Left lobe of liver (tissue), 2 donors: ENCODE measurements at regions not wholly inside any gene's neighbourhood (a gene's known extent, or its start where the extent isn't known, plus 50 kb on each side); places are given as distances from the start of the nearest gene placed in this dataset.
"Not testable (repeated sequence)": the region's sequence is repeated elsewhere in the genome, so short reads cannot be mapped to it uniquely, and the experiment has no call there.

Source experiments
- ATAC-seq: fragments of 200-7000 bp; cut with Tn5 transposase; one replicate; pipeline ENCODE4 v1.9.1; 2020; ENCODE audit warnings: mild to moderate bottlenecking, moderate library complexity
- DNase-seq: peaks from one replicate; pipeline ENCODE4 v3.0.0-alpha.2; 2020; ENCODE audit warnings: low spot score
- donor health status: DM: no; HTN: no; CAD: no; lungs with moderate emphysema.
- donor health status: DM: no; HTN: yes; CAD: no.

DNA sequence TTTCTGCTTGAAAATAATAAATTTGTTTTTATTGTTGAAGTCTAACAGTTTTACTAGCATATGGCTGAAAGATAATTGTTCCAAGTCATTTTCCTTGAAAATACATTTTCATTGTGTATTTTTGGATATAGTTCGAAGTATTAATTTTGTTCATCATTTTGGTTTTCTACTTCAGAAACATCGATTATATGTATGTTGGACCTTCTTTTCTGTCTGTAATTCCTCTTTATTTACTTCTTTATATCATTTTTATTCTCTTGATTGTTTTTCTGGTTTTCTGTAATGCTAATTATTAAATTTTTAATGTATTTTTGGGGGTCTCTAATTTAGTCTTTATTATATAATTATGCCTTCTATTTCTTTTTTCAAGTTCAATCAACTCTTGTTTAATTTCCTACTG, 407.1 kb upstream of the FRG1 start:
- DNase-seq (no peak), ATAC-seq (no peak)

GRCh38 chr4:189547559-189547958, 393.1 kb upstream of the FRG1 start:
- no peak for ATAC-seq
- DNase-seq = no peak

- ATAC-seq (no peak), DNase-seq (no peak)
Observed at GRCh38 chr4:189548484-189549125, 392.1 kb upstream of the FRG1 start.

GRCh38 chr4:189551931-189552670, 388.6 kb upstream of the FRG1 start:
- ATAC-seq, DNase-seq: not testable (repeated sequence)

DNA sequence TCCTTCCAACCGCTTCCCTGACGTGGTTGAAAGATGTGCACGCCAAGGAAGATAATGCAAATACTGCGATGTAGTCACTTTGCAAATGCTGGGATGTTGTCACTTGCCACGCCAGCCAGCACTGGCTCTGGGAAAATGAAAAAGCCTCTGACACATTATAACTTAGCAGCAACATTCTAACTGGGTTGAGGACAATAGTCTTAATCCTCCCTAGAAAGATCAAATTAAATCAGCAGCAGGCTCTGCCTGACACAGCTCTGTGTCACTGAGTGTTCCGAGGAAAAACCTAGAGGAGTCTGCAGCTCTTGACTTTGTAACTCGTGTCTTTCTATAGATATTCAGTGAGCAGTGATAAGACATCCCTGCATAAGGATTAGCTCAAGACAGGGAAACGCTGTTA, 380.1 kb upstream of the FRG1 start:
- not testable (repeated sequence) for ATAC-seq, DNase-seq

DNA sequence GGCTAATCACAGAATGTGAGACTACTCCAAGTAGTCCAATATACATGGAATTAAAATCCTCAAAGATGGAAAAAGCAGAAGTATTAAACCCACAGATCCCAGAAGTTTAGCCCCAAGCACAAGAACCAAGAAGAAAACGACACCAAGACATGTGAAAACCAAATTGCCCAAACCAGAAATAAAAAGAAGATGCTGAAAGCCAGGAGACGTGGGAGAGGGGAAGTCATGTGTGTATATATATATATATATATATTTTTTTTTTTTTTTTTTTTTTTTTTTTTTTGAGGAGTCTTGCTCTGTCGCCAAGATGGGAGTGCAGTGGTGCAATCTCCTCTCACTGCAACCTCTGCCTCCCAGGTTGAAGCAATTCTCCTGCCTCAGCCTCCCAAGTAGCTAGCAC, 376.9 kb upstream of the FRG1 start:
- not testable (repeated sequence) for DNase-seq, ATAC-seq

GRCh38 chr4:189566271-189566670, 374.4 kb upstream of the FRG1 start:
- DNase-seq, ATAC-seq: not testable (repeated sequence)

DNA sequence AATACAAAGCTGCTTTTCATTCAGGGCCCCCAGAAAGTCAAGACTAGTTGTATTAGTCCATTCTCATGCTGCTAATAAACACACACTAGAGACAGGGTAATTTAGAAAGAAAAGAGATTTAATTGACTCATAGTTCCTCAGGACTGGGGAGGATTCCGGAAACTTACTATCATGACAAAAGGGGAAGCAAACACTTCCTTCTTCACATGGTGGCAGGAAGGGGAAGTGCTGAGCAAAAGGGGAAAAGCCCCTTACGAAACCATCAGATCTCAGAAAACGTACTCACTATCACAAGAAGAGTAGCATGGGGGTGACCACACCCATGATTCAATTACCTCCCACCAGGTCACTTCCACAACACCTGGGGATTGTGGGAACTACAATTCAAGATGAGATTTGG, 373.8 kb upstream of the FRG1 start:
- ATAC-seq, DNase-seq: not testable (repeated sequence)

GRCh38 chr4:189579645-189580044, 361.0 kb upstream of the FRG1 start:
- not testable (repeated sequence) for DNase-seq, ATAC-seq

GRCh38 chr4:189586908-189587632, 353.6 kb upstream of the FRG1 start:
- DNase-seq, ATAC-seq: not testable (repeated sequence)

DNA sequence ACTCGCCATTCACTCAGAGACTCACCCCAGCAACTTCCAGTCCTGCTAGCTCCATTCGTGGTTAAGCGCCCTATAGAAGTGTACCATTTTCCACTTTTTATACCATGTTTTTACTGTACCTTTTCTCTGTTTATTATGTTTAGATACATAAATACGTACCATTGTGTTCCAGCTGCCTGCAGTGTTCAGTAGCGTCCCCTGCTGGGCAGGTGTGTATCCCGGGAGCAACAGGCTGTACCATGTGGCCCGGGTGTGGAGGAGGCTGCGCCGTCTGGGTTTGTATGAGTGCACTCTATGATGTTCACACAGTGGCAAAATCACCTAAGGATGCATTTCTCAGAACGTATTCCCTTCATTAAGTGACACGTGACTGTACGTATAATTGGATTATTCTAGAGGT, 351.5 kb upstream of the FRG1 start:
- DNase-seq, ATAC-seq: not testable (repeated sequence)

GRCh38 chr4:189592890-189593289, 347.8 kb upstream of the FRG1 start:
- DNase-seq (no peak), ATAC-seq (no peak)

DNA sequence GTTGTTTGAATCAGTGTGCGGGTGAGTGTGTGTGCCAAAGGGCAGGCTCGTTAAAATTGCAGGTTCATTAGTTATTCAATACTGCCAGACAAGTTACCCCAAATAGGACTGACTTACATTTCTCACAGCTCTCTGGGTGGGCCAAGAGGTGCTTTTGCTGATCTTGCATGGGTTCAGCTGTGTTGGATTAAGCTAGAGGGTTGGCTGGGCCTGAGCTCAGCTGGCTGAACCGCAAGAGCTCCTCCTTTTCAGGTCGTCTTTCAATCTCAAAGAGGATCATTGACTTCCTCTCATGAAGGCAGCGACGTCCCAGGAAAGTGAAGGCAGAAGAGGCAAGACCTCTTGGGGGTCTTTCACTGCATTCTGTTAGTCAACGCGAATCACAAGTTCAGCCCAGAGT, 343.3 kb upstream of the FRG1 start:
- DNase-seq (no peak), ATAC-seq (no peak)

GRCh38 chr4:189600264-189600663, 340.4 kb upstream of the FRG1 start:
- DNase-seq (no peak), ATAC-seq (no peak)

DNA sequence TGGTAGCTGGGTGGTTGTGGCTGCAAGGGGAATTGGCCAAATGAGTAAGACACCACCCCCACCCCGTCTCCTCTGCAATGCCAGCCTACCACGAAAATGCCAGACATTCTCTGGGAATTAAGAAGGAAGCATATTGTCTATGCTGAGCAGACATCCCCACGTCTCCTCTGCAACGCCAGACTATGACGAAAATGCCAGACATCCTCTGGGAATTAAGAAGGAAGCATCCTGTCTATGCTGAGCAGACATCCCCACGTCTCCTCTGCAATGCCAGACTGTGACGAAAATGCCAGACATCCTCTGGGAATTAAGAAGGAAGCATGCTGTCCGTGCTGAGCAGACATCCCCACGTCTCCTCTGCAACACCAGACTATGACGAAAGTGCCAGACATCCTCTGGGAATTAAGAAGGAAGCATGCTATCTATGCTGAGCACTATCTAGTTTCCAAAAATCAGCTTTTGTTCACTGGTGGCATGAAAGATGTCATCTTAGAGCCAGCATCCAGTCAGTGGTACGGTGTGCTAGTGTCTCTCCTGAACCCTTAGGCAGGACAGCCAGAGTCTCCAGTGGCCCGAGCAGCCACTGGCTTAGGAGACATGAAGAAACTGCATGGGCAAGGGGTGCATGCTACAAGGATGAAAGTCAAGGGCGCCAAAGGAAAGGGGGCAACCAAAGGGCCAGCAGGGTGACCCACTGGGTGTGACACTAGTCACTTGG, 339.8 kb upstream of the FRG1 start:
- no peak for DNase-seq
- no peak for ATAC-seq

- DNase-seq, ATAC-seq: not testable (repeated sequence)
Observed at GRCh38 chr4:189602827-189603226, 337.8 kb upstream of the FRG1 start.

- ATAC-seq, DNase-seq: not testable (repeated sequence)
Observed at GRCh38 chr4:189610571-189610970, 330.1 kb upstream of the FRG1 start.

- ATAC-seq = no peak
Observed at GRCh38 chr4:189613207-189613606, 327.5 kb upstream of the FRG1 start.

DNA sequence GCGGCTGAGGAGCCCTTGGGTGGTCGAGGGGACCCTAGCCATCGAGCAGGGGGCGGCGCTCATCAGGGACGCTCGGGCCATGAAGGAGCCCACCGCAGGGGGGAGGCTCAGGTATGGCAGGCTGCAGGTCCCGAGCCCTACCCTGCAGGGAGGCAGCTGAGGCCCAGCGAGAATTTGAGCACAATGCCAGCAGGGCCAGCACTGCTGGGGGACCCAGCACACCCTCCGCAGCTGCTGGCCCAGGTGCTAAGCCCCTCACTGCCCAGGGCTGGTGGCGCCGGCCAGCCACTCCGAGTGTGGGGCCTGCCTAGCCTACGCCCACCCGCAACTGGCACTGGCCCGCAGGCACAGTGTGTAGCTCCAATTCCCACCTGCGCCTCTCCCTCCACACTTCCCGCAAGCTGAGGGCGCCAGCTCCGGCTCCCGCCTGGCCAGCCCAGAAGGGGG, 325.4 kb upstream of the FRG1 start:
- DNase-seq (no peak), ATAC-seq (no peak)

More at GRCh38 chr4:189613207-189613606, 327.5 kb upstream of the FRG1 start:
- no peak for DNase-seq

- not testable (repeated sequence) for ATAC-seq, DNase-seq
Observed at GRCh38 chr4:189617741-189618140, 322.9 kb upstream of the FRG1 start.
